NCI-H146 (cell line): ENCODE measurements at regions not wholly inside any gene's neighbourhood (a gene's known extent, or its start where the extent isn't known, plus 50 kb on each side); places are given as distances from the start of the nearest gene placed in this dataset.
"Not testable (repeated sequence)": the region's sequence is repeated elsewhere in the genome, so short reads cannot be mapped to it uniquely, and the experiment has no call there.

Experiments
- DNase-seq: peaks from one replicate; lab custom pipeline; 2025; lab: John Stamatoyannopoulos, UW

GRCh38 chr5:17326600-17327037, 109.2 kb downstream of the BASP1 start:
- no peak for DNase-seq

- DNase-seq, result no peak
Measured at GRCh38 chr5:17327048-17327625, 109.7 kb downstream of the BASP1 start.

- peak; percentile 18 for DNase-seq
Measured at GRCh38 chr5:17329571-17329970, 112.1 kb downstream of the BASP1 start.

GRCh38 chr5:17330386-17330785, 113.0 kb downstream of the BASP1 start:
- DNase-seq, result no peak

- no peak for DNase-seq
Measured at GRCh38 chr5:17331651-17332050, 114.2 kb downstream of the BASP1 start.

- no peak for DNase-seq
Measured at GRCh38 chr5:17333755-17334154, 116.3 kb downstream of the BASP1 start.

GRCh38 chr5:17336054-17336453, 118.6 kb downstream of the BASP1 start:
- DNase-seq, result no peak

- not testable (repeated sequence) for DNase-seq
Measured at GRCh38 chr5:17336723-17337122, 119.3 kb downstream of the BASP1 start.

- DNase-seq, result no peak
Measured at GRCh38 chr5:17339841-17340240, 122.4 kb downstream of the BASP1 start.

- no peak for DNase-seq
Measured at GRCh38 chr5:17340379-17340778, 122.9 kb downstream of the BASP1 start.

GRCh38 chr5:17340819-17341218, 123.4 kb downstream of the BASP1 start:
- no peak for DNase-seq

GRCh38 chr5:17343675-17344074, 126.2 kb downstream of the BASP1 start:
- no peak for DNase-seq

GRCh38 chr5:17346811-17347210, 129.4 kb downstream of the BASP1 start:
- DNase-seq, result no peak

GRCh38 chr5:17352223-17352622, 134.8 kb downstream of the BASP1 start:
- DNase-seq, result peak; percentile 25

- DNase-seq, result no peak
Measured at GRCh38 chr5:17354265-17354664, 136.8 kb downstream of the BASP1 start.

- DNase-seq, result no peak
Measured at GRCh38 chr5:17355586-17356346, 138.3 kb downstream of the BASP1 start.

- no peak for DNase-seq
Measured at GRCh38 chr5:17356551-17356950, 139.1 kb downstream of the BASP1 start.

- no peak for DNase-seq
Measured at GRCh38 chr5:17357504-17357903, 140.1 kb downstream of the BASP1 start.

- DNase-seq, result no peak
Measured at GRCh38 chr5:17358031-17358430, 140.0 kb upstream of the TAF11L2 start.

- DNase-seq, result no peak
Measured at GRCh38 chr5:17359451-17360011, 138.5 kb upstream of the TAF11L2 start.

GRCh38 chr5:17360879-17361278, 137.2 kb upstream of the TAF11L2 start:
- DNase-seq, result peak; percentile 94

- DNase-seq, result no peak
Measured at GRCh38 chr5:17361331-17361730, 136.7 kb upstream of the TAF11L2 start.
